ENCODE measurements at regions not wholly inside any gene's neighbourhood (a gene's known extent, or its start where the extent isn't known, plus 50 kb on each side); places are given as distances from the start of the nearest gene placed in this dataset.

DNA sequence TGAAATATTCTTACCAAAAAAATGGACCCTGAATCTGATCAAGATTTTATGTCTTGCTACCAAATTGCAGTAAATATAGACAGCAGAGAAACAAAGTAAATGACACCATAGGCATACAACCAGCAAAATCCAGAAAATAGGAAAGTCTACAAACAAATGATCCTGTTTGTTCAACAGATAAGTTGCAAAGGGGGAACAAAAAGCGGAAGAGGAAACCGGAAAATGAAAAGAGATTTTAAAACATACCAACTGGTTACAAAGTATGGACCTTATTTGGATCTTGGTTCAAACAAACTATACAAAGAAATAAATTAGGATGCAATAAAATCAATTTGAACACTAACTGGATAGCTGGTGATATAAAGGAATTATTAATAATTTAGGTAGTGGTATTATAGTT, 92.0 kb downstream of the TMPRSS5 start:
- no peak for DNase-seq (ENCODE audit: extremely low spot score in 2 of 2)
- no peaks in the 10 kb centered on the region for H3K4me1 ChIP-seq
- no peaks in the 10 kb centered on the region for H3K9me3 ChIP-seq
- no peak overlapping the region for H3K27ac ChIP-seq
- H3K27me3 ChIP-seq = no peaks in the 10 kb centered on the region
- no peak overlapping the region for H3K4me3 ChIP-seq
- H3K36me3 ChIP-seq = no peaks in the 10 kb centered on the region
- intact Hi-C loops (cut with DNase I) = no loop called here
- TF ChIP-seq, protein P1, sequence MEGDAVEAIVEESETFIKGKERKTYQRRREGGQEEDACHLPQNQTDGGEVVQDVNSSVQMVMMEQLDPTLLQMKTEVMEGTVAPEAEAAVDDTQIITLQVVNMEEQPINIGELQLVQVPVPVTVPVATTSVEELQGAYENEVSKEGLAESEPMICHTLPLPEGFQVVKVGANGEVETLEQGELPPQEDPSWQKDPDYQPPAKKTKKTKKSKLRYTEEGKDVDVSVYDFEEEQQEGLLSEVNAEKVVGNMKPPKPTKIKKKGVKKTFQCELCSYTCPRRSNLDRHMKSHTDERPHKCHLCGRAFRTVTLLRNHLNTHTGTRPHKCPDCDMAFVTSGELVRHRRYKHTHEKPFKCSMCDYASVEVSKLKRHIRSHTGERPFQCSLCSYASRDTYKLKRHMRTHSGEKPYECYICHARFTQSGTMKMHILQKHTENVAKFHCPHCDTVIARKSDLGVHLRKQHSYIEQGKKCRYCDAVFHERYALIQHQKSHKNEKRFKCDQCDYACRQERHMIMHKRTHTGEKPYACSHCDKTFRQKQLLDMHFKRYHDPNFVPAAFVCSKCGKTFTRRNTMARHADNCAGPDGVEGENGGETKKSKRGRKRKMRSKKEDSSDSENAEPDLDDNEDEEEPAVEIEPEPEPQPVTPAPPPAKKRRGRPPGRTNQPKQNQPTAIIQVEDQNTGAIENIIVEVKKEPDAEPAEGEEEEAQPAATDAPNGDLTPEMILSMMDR (IDR thresholded peaks at IDR 0.05) = no peak
- TF ChIP-seq POLR2A (IDR thresholded peaks at IDR 0.05) (no peak), POLR2AphosphoS5 (IDR thresholded peaks at IDR 0.05; ENCODE audit: insufficient read depth in 1 of 2, low read depth in 1 of 2) (no peak)

DNA sequence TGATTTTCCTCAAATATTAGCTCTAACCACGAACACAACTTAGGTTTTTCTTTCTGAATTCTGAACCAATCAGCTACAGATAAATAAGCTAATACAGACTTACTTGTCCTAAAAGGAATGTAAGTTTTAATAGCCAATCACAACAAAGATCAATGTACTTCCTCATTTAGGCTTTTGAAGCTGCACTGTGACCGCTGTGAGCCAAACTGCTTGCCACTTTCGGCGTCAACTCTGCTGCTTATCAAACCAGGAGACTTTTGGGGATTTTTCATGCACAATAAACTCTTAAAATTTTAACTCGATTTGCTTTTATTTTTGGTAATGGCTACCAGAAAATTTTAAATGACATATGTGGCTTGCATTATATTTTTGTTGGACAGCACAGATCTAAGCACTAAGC, 92.5 kb downstream of the TMPRSS5 start:
- Histone ChIP-seq H3K36me3 (no peaks in the 10 kb centered on the region), H3K4me1 (no peaks in the 10 kb centered on the region), H3K27ac (no peak overlapping the region), H3K9me3 (no peaks in the 10 kb centered on the region), H3K4me3 (no peak overlapping the region), H3K27me3 (no peaks in the 10 kb centered on the region)
- no peak for TF ChIP-seq POLR2AphosphoS5 (IDR thresholded peaks at IDR 0.05; ENCODE audit: insufficient read depth in 1 of 2, low read depth in 1 of 2)
- no peak for TF ChIP-seq POLR2A (IDR thresholded peaks at IDR 0.05)
- TF ChIP-seq, protein P1 (IDR thresholded peaks at IDR 0.05) = no peak
- no peak for DNase-seq (ENCODE audit: extremely low spot score in 2 of 2)
- intact Hi-C loops (cut with DNase I) = no loop called here

DNA sequence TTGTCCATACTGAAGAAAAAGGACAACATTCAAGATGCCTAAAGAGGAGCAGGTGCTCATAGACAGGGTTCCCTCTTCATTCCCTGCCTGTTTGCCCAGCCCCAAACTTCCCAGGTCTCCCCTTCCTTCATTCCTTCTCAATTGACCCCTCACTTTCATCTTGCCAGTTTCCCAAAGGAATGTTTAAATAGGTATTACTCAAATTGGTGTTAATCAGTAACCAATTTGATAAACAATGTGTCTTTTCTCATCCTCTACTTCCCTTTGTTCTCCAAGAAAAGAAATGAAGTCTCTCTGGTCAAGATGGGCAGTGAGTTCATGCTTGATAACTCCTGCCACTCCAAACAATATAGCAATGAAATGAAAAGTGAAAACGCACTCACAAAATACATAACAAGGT, 101.9 kb downstream of the TMPRSS5 start:
- intact Hi-C loops (cut with DNase I) = no loop called here
- H3K4me1 ChIP-seq = no peaks in the 10 kb centered on the region
- H3K27ac ChIP-seq = no peak overlapping the region

DNA sequence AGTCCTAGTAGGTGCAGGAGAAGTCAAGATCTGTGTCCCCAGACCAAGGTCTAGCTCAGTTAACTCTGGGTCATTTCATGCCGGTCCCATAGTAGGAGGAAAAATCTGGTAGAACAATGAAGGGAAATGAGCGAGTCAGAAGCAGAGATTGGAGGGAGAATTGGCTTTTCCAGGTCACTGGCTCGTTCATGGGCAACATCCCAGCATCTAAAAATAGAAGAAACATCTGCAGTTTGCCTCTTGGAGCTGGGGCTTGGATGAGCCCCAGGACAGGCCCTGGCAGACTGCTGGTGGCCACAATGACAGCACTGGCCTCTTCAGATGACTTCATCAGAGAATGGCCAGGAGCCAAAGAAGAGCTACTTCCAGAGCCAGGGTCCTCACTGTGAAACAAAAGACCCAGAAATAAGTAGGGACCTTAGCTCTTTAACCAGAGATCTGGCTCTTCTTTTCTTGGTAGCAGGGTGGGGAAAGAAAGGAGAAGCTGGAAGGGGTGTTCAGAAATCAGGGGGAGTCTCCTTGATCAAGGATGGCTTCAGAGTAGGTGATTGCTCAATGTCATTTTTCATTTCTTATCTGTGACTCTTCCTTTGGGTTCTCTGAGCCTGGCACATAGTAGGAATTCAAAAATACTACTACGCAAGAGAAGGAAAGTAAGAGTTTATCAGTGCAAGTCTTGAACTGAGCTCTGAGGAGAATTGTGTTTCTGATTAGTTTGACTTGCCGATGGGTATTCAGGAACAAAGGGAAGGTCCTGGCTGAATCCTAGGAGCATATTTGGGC, 102.6 kb downstream of the TMPRSS5 start:
- Histone ChIP-seq H3K36me3 (no peaks in the 10 kb centered on the region), H3K9me3 (no peaks in the 10 kb centered on the region), H3K4me1 (no peaks in the 10 kb centered on the region), H3K4me3 (no peak overlapping the region), H3K27ac (no peak overlapping the region), H3K27me3 (no peaks in the 10 kb centered on the region)
- TF ChIP-seq, protein P1 (IDR thresholded peaks at IDR 0.05) = no peak
- TF ChIP-seq POLR2A (IDR thresholded peaks at IDR 0.05) (no peak), POLR2AphosphoS5 (IDR thresholded peaks at IDR 0.05; ENCODE audit: insufficient read depth in 1 of 2, low read depth in 1 of 2) (no peak)
- intact Hi-C loops (cut with DNase I) = no loop called here
- DNase-seq (ENCODE audit: extremely low spot score in 2 of 2) = no peak

More for the DNA sequence above, 101.9 kb downstream of the TMPRSS5 start:
- Histone ChIP-seq H3K4me3 (no peak overlapping the region), H3K36me3 (no peaks in the 10 kb centered on the region), H3K27me3 (no peaks in the 10 kb centered on the region), H3K9me3 (no peaks in the 10 kb centered on the region)
- TF ChIP-seq POLR2AphosphoS5 (IDR thresholded peaks at IDR 0.05; ENCODE audit: insufficient read depth in 1 of 2, low read depth in 1 of 2) = no peak
- TF ChIP-seq, protein P1 (IDR thresholded peaks at IDR 0.05) = no peak
- no peak for TF ChIP-seq POLR2A (IDR thresholded peaks at IDR 0.05)
- DNase-seq (ENCODE audit: extremely low spot score in 2 of 2) = no peak

DNA sequence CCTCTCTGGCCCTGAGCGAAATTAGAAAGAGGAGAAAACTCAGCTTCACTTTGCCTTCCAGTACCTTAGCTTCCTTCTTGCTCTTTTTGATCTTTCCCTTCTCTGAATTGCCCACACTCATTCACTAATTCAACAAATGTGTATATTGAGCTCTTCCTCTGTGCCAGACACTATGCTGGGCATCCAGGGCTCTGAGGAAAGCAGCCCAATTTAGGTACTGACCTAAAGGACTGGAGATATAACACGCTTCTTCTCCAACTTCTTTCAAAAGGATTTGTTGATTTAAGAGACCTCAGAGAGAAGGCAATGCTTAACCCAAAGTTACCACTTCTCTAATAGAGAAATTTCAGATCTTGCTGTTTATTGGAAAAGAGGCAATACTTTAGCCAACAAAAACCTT, 103.6 kb downstream of the TMPRSS5 start:
- Histone ChIP-seq H3K9me3 (no peaks in the 10 kb centered on the region), H3K27me3 (no peaks in the 10 kb centered on the region), H3K36me3 (no peaks in the 10 kb centered on the region), H3K4me1 (no peaks in the 10 kb centered on the region), H3K4me3 (no peak overlapping the region), H3K27ac (no peak overlapping the region)
- no peak for DNase-seq (ENCODE audit: extremely low spot score in 2 of 2)
- intact Hi-C loops (cut with DNase I) = no loop called here
- TF ChIP-seq POLR2AphosphoS5 (IDR thresholded peaks at IDR 0.05; ENCODE audit: insufficient read depth in 1 of 2, low read depth in 1 of 2) = no peak
- TF ChIP-seq, protein P1 (IDR thresholded peaks at IDR 0.05) = no peak

Measured in vagina (tissue), 2 donors.